ENCODE measurements at regions not wholly inside any gene's neighbourhood (a gene's known extent, or its start where the extent isn't known, plus 50 kb on each side); places are given as distances from the start of the nearest gene placed in this dataset.

DNA sequence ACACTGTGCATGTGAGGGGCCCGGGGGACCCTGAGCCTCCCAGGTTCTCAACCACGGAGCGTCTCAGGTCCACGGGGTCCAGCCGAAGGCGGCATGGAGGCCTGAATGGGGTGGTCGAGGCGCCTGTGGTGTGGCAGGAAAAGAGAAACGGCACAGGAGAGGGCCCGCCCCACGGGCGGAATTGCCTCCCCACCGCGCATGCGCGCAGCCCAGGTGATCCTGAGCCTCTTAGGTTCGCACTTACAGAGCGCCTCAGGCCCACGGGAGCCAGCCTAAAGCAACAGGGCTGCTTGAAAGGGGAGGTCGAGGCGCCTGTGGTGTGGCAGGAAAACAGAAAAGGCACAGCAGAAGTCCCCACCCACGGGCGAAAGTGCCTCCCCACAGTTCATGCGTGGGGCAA, 311.0 kb downstream of the ALG10 start:
- TF ChIP-seq, protein P1, sequence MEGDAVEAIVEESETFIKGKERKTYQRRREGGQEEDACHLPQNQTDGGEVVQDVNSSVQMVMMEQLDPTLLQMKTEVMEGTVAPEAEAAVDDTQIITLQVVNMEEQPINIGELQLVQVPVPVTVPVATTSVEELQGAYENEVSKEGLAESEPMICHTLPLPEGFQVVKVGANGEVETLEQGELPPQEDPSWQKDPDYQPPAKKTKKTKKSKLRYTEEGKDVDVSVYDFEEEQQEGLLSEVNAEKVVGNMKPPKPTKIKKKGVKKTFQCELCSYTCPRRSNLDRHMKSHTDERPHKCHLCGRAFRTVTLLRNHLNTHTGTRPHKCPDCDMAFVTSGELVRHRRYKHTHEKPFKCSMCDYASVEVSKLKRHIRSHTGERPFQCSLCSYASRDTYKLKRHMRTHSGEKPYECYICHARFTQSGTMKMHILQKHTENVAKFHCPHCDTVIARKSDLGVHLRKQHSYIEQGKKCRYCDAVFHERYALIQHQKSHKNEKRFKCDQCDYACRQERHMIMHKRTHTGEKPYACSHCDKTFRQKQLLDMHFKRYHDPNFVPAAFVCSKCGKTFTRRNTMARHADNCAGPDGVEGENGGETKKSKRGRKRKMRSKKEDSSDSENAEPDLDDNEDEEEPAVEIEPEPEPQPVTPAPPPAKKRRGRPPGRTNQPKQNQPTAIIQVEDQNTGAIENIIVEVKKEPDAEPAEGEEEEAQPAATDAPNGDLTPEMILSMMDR (IDR thresholded peaks at IDR 0.05): no peak
- Histone ChIP-seq H3K9me3 (ENCODE audit: control insufficient read depth, low read length) (no peaks in the 10 kb centered on the region), H3K4me2 (ENCODE audit: low read length) (no peak overlapping the region), H3K36me3 (ENCODE audit: control insufficient read depth, insufficient read depth, low read length) (no peaks in the 10 kb centered on the region), H3K4me3 (ENCODE audit: low read depth, low read length) (no peak overlapping the region), H3K79me2 (no peaks in the 10 kb centered on the region), H3K27ac (no peak overlapping the region), H3K9ac (no peak overlapping the region), H3K27me3 (ENCODE audit: control insufficient read depth, insufficient read depth, low read length) (no peaks in the 10 kb centered on the region), H2AFZ (no peak overlapping the region), H3K4me1 (no peaks in the 10 kb centered on the region)

DNA sequence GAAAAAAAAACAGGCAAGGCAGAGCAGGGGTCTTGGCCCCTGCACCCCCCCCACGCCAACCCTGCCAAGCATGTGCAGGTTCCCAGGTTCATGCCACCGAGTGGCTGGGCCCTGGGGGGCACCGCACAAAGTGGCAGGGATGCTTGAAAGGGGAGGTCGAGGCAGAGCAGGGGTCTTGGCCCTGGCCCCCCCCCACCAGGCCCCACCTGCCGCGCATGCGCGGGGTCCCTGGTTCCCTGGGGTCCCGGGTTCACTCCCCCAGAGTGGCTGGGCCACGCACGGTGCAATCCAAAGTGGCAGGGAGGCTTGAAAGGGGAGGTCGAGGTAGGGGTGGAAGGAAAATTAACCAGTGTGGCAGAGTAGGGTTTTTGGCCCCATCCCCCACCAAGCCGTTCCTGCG, 312.2 kb downstream of the ALG10 start:
- H3K4me2 ChIP-seq (ENCODE audit: low read length): no peak overlapping the region
- H3K27ac ChIP-seq: no peak overlapping the region
- H3K4me3 ChIP-seq (ENCODE audit: low read depth, low read length): no peak overlapping the region
- H2AFZ ChIP-seq: no peak overlapping the region
- H3K79me2 ChIP-seq: no peaks in the 10 kb centered on the region
- H3K9me3 ChIP-seq (ENCODE audit: control insufficient read depth, low read length): no peaks in the 10 kb centered on the region
- no peaks in the 10 kb centered on the region for H3K36me3 ChIP-seq (ENCODE audit: control insufficient read depth, insufficient read depth, low read length)
- H3K27me3 ChIP-seq (ENCODE audit: control insufficient read depth, insufficient read depth, low read length): no peaks in the 10 kb centered on the region
- TF ChIP-seq, protein P1 (IDR thresholded peaks at IDR 0.05): no peak
- no peak overlapping the region for H3K9ac ChIP-seq
- H3K4me1 ChIP-seq: no peaks in the 10 kb centered on the region

DNA sequence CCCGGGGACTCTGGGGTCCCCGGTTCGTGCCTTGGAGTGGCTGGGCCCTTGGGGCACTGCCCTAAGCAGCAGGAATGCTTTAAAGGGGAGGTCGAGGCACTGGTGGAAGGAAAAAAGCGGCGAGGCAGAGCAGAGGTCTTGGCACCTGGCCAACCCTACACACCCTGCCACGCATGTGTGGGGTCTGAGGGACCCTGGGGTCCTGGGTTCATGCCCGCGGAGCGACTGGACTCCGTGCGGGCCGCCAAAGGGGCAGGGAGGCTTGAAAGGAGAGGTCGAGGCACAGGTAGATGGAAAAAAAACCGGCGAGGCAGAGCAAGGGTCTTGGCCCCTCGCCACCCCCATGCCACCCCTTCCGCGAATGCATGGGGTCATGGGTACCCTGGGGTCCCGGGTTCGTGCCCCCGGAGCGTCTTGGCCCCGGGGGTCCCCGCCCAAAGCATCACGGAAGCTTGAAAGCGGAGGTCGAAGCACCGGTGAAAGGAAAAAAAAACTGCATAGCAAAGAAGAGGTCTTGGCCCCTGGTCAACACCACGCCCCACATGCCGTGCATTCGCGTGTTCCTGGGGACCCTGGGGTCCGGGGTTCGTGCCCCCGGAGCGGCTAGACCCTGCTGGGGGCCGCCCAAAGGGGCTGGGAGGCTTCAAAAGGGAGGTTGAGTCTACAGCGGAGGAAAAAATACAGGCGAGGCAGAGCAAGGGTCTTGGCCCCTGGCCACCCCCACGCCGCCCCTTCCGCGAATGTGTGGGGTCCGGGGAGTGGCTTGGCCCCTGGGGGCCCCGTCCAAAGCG, 312.9 kb downstream of the ALG10 start:
- H3K27me3 ChIP-seq (ENCODE audit: control insufficient read depth, insufficient read depth, low read length): no peaks in the 10 kb centered on the region
- no peak overlapping the region for H3K4me2 ChIP-seq (ENCODE audit: low read length)
- no peak overlapping the region for H3K27ac ChIP-seq
- no peak overlapping the region for H3K4me3 ChIP-seq (ENCODE audit: low read depth, low read length)
- H3K4me1 ChIP-seq: no peaks in the 10 kb centered on the region
- no peaks in the 10 kb centered on the region for H3K36me3 ChIP-seq (ENCODE audit: control insufficient read depth, insufficient read depth, low read length)
- no peak overlapping the region for H2AFZ ChIP-seq
- no peak overlapping the region for H3K9ac ChIP-seq
- TF ChIP-seq, protein P1 (IDR thresholded peaks at IDR 0.05): no peak
- H3K9me3 ChIP-seq (ENCODE audit: control insufficient read depth, low read length): no peaks in the 10 kb centered on the region
- H3K79me2 ChIP-seq: no peaks in the 10 kb centered on the region

DNA sequence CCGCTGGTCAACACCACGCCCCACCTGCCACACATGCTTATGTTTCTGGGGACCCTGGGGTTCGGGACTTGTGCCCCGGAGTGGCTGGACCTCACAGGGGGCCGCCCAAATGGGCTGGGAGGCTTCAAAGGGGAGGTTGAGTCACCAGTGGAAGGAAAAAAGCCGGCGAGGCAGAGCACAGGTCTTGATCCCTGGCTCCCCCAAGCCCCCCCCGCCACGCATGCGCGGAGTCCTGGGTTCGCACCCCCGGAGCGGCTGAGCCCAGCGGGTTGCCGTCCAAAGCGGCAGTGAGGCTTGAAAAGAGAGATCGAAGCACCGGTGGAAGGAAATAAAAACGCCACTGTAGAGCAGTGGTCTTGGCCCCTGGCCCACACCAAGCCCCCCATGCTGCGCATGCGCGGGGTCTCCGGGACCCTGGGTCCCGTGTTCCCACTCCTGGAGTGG, 313.5 kb downstream of the ALG10 start:
- H3K79me2 ChIP-seq: no peaks in the 10 kb centered on the region

More for the DNA sequence above, 313.5 kb downstream of the ALG10 start:
- H3K9ac ChIP-seq: no peak overlapping the region
- no peaks in the 10 kb centered on the region for H3K9me3 ChIP-seq (ENCODE audit: control insufficient read depth, low read length)
- H2AFZ ChIP-seq: no peak overlapping the region
- no peak overlapping the region for H3K27ac ChIP-seq
- no peaks in the 10 kb centered on the region for H3K36me3 ChIP-seq (ENCODE audit: control insufficient read depth, insufficient read depth, low read length)
- no peak overlapping the region for H3K4me3 ChIP-seq (ENCODE audit: low read depth, low read length)
- H3K4me2 ChIP-seq (ENCODE audit: low read length): no peak overlapping the region
- TF ChIP-seq, protein P1 (IDR thresholded peaks at IDR 0.05): no peak
- no peaks in the 10 kb centered on the region for H3K4me1 ChIP-seq
- no peaks in the 10 kb centered on the region for H3K27me3 ChIP-seq (ENCODE audit: control insufficient read depth, insufficient read depth, low read length)

Measured in parathyroid adenoma (tissue), 2 donors.